ENCODE measurements at regions not wholly inside any gene's neighbourhood (a gene's known extent, or its start where the extent isn't known, plus 50 kb on each side); places are given as distances from the start of the nearest gene placed in this dataset.

DNA sequence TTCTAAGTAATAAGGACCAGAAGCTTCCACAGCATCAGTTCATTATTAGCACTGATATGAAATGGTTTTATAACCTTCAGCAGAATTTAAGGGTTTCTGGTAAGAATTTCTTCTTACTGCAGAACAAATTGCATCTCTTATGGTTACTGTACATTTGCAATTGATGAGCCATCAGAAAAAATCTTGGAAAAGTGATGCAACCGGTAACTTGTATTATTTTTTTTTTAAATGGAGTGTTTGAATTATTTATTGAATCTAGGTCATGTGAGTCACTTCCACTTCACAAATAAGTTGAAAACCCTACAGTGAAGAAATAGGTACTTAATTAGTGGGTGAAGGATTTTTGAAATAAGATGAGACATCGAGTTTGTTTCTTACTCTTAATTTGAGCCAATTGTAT is 786.0 kb downstream of the TUSC7 start:
- Histone ChIP-seq H3K36me3 (no peaks in the 10 kb centered on the region), H3K27me3 (no peaks in the 10 kb centered on the region), H3K27ac (no peak overlapping the region), H3K4me1 (no peaks in the 10 kb centered on the region), H3K9me3 (no peaks in the 10 kb centered on the region), H3K4me3 (no peak overlapping the region)
- intact Hi-C loops (cut with DNase I): no loop called here
- no peak for TF ChIP-seq CTCF (IDR thresholded peaks at IDR 0.05)
- TF ChIP-seq POLR2A (IDR thresholded peaks at IDR 0.05): no peak
- no peak for DNase-seq
- WGBS, 2 donors: 58 to 77% methylated on average over 2 of the region's 2 CpGs

DNA sequence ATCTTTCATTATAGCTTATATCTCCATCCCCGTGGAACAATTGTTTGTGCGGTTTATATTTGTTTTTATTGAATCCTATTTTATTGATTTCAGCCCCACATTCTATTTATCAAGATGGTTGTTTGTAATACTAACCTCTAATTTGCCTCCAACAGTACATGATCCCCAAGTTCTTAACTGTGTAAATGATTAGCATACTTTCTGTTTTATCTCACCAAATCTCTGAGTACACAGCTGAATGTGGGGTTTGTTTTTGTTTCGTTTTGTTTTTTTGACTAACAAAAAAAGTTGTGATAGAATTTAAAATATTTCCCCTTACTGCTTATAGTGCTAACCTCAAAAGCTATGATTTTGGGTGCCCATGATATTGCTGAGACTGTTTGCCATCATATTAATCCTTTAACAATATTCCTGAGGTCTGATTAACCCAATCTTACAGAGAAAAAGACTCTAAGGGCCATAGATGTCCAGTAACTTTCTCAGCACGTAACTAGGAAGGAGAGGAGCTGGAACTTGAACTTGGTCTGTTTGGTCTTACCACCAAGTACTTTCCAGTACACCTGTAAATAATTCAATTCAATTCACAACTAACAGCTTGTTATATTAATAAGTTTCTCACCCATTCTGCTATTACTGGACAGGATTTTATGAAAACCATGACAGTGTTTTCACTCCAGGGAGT is 789.8 kb downstream of the TUSC7 start:
- no peak for DNase-seq
- H3K9me3 ChIP-seq: no peaks in the 10 kb centered on the region
- TF ChIP-seq POLR2A (IDR thresholded peaks at IDR 0.05) (no peak), CTCF (IDR thresholded peaks at IDR 0.05) (no peak)
- H3K27ac ChIP-seq: no peak overlapping the region
- intact Hi-C loops (cut with DNase I): no loop called here
- 65 to 67% methylated on average over 4 of the region's 4 CpGs for WGBS, 2 donors
- no peaks in the 10 kb centered on the region for H3K36me3 ChIP-seq
- H3K27me3 ChIP-seq: no peaks in the 10 kb centered on the region
- H3K4me1 ChIP-seq: no peaks in the 10 kb centered on the region
- H3K4me3 ChIP-seq: no peak overlapping the region

DNA sequence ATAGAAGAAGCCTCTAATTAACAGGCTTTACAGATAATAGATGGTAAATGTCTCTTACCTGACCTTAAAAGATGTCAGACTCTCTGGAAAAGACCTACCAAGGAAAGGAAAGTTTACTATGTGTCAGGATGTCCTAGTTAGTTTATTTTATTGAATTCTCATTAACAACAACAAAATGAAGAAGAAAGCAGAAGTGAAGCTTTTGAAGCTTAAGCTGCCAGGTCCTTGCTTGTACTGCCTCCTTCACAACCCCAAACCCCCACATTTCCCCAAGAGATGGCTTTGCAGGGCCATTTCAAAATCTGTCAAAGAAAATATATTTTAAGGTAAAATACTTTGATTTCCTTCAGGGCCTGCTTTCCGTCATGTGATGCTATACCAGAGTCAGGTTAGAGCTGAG is 798.4 kb downstream of the TUSC7 start:
- H3K9me3 ChIP-seq: no peaks in the 10 kb centered on the region
- no peaks in the 10 kb centered on the region for H3K4me1 ChIP-seq
- TF ChIP-seq CTCF (IDR thresholded peaks at IDR 0.05): no peak
- no peak for TF ChIP-seq POLR2A (IDR thresholded peaks at IDR 0.05)
- intact Hi-C loops (cut with DNase I): no loop called here
- no peak overlapping the region for H3K27ac ChIP-seq
- no peaks in the 10 kb centered on the region for H3K27me3 ChIP-seq
- WGBS, 2 donors: 88 to 100% methylated on average over 1 of the region's 1 CpG
- H3K4me3 ChIP-seq: no peak overlapping the region
- DNase-seq: no peak
- H3K36me3 ChIP-seq: no peaks in the 10 kb centered on the region

GRCh38 chr3:117509858-117510257 is 800.3 kb downstream of the TUSC7 start:
- TF ChIP-seq POLR2A (IDR thresholded peaks at IDR 0.05) (no peak), CTCF (IDR thresholded peaks at IDR 0.05) (no peak)
- 89 to 96% methylated on average over 1 of the region's 1 CpG for WGBS, 2 donors
- no peaks in the 10 kb centered on the region for H3K27me3 ChIP-seq
- intact Hi-C loops (cut with DNase I): no loop called here
- no peaks in the 10 kb centered on the region for H3K4me1 ChIP-seq
- no peak overlapping the region for H3K27ac ChIP-seq
- no peaks in the 10 kb centered on the region for H3K36me3 ChIP-seq
- no peak overlapping the region for H3K4me3 ChIP-seq
- no peaks in the 10 kb centered on the region for H3K9me3 ChIP-seq
- no peak for DNase-seq

DNA sequence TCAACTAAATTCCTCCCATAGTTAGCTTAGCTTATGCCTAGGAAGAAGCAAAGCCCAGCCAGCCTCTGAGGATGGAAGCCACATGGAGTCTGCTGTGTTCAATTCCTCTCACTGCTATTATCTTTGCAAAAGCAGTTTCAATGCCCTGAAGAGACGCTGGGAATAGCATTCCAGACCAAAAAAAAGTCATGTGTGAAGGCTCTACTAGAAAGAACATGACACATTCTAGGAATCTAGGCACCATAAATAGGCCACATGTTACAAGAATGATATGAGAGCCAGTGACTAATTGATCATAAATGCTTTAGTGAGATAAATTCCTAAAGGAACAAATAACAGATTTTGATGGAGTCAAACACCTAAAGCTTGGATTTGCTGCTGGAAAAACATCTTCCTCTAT is 800.8 kb downstream of the TUSC7 start:
- intact Hi-C loops (cut with DNase I): no loop called here
- Histone ChIP-seq H3K4me3 (no peak overlapping the region), H3K4me1 (no peaks in the 10 kb centered on the region), H3K36me3 (no peaks in the 10 kb centered on the region), H3K9me3 (no peaks in the 10 kb centered on the region), H3K27me3 (no peaks in the 10 kb centered on the region), H3K27ac (no peak overlapping the region)
- 25 to 40% methylated on average over 1 of the region's 1 CpG for WGBS, 2 donors
- no peak for DNase-seq
- TF ChIP-seq CTCF (IDR thresholded peaks at IDR 0.05): no peak
- TF ChIP-seq POLR2A (IDR thresholded peaks at IDR 0.05): no peak
